A549 (cell line): ENCODE measurements at regions not wholly inside any gene's neighbourhood (a gene's known extent, or its start where the extent isn't known, plus 50 kb on each side); places are given as distances from the start of the nearest gene placed in this dataset.

ENCODE experiments used
- ATAC-seq, 2 experiments: fragments of 200-7000 bp in 1 of 2; fragments of >200 bp in 1 of 2; cut with Nextera tagmentation in 1 of 2; cut with Tn5 transposase in 1 of 2; 3 replicates each; pipeline versions ENCODE4 v1.8.0 to v1.9.1; 2018 to 2020; ENCODE audit warnings: mild to moderate bottlenecking in 1 of 2, moderate library complexity in 1 of 2
- CTCF ChIA-PET: fragments of 300-600 bp; sonication (Branson Sonifier 250); formaldehyde crosslinking; extraction: SDS; loops from one replicate; lab custom pipeline; 2021; ENCODE audit warnings: antibody characterized with exemption, inconsistent platforms; lab: Yijun Ruan, JAX
- POLR2A ChIA-PET: fragments of 350-600 bp; formaldehyde crosslinking; extraction: SDS; loops from one replicate; lab custom pipeline; 2021; ENCODE audit warnings: antibody characterized with exemption, inconsistent platforms; lab: Yijun Ruan, JAX
- DNase-seq, 2 experiments: peaks; one replicate each; pipeline versions ENCODE4 v3.0.0 to v3.0.0-alpha.2; 2011 to 2016; ENCODE audit warnings: low read depth in 1 of 2, low spot score in 1 of 2
- FAIRE-seq: peaks from 2 replicates; lab custom pipeline; 2011; peaks lifted over from hg19 to GRCh38; lab: Jason Lieb, UNC
- H3K27ac ChIP-seq, 2 experiments: fragments of >200 bp; sonication (Bioruptor Twin); formaldehyde crosslinking; 3 replicates each; pipeline ENCODE4 v1.5.1; 2016 to 2017
- H3K4me1 ChIP-seq: fragments of >200 bp; sonication (Bioruptor Twin); formaldehyde crosslinking; 3 replicates; pipeline ENCODE4 v1.6.1; 2016
- H3K4me2 ChIP-seq: fragments of >200 bp; sonication (Bioruptor Twin); formaldehyde crosslinking; 3 replicates; pipeline ENCODE4 v1.6.1; 2016
- H3K4me3 ChIP-seq: fragments of >200 bp; sonication (Bioruptor Twin); formaldehyde crosslinking; 3 replicates; pipeline ENCODE4 v1.5.1; 2016
- H3K9me3 ChIP-seq: fragments of >200 bp; sonication (Bioruptor Twin); formaldehyde crosslinking; 3 replicates; pipeline ENCODE4 v1.6.1; 2016
- ELK1 ChIP-seq: fragments of 150-350 bp; IDR thresholded peaks from 2 replicates; pipeline ENCODE4 v1.6.1; 2014; ENCODE audit warnings: low read depth, mild to moderate bottlenecking, low read length
- ESRRA ChIP-seq: fragments of 150-350 bp; IDR thresholded peaks from 2 replicates; pipeline ENCODE4 v1.6.1; 2014; ENCODE audit warnings: mild to moderate bottlenecking, low read length, borderline replicate concordance
- FOSL2 ChIP-seq, 2 experiments: fragments of 450-650 bp in 1 of 2; fragments of >200 bp in 1 of 2; sonication (Bioruptor Twin) in 1 of 2; formaldehyde crosslinking; IDR thresholded peaks; 2 replicates each; pipeline versions ENCODE4 v1.5.0 to v1.6.1; 2016 to 2020; ENCODE audit warnings: mild to moderate bottlenecking in 1 of 2, moderate library complexity in 1 of 2
- HES2 ChIP-seq: fragments of >200 bp; sonication (Bioruptor Twin); formaldehyde crosslinking; IDR thresholded peaks from 2 replicates; pipeline ENCODE4 v1.6.1; 2016
- HMGXB4 ChIP-seq: fragments of 250-450 bp; sonication (Bioruptor Pico); IDR thresholded peaks from 2 replicates; pipeline ENCODE4 v1.5.0; 2021; ENCODE audit warnings: mild to moderate bottlenecking, moderate library complexity, borderline replicate concordance
- HOXB5 ChIP-seq: fragments of 250-450 bp; sonication (Bioruptor Pico); IDR thresholded peaks from 2 replicates; pipeline ENCODE4 v1.5.0; 2020; ENCODE audit warnings: mild to moderate bottlenecking, moderate library complexity
- JUN ChIP-seq, 2 experiments: fragments of >200 bp; sonication (Bioruptor Twin); formaldehyde crosslinking; IDR thresholded peaks; 2 replicates in 1 of 2; 3 replicates in 1 of 2; pipeline ENCODE4 v1.6.1; 2016 to 2017
- KDM1A ChIP-seq: fragments of 200-600 bp; sonication (generic); IDR thresholded peaks from 2 replicates; pipeline ENCODE4 v1.6.1; 2016; ENCODE audit warnings: low read depth, mild to moderate bottlenecking
- KDM5A ChIP-seq: fragments of 200-600 bp; sonication (generic); IDR thresholded peaks from 2 replicates; pipeline ENCODE4 v1.6.1; 2016; ENCODE audit warnings: antibody characterized with exemption, mild to moderate bottlenecking
- MAFK ChIP-seq: fragments of 450-650 bp; IDR thresholded peaks from 2 replicates; pipeline ENCODE4 v1.6.1; 2014; ENCODE audit not compliant: partially characterized antibody
- MAX ChIP-seq: IDR thresholded peaks from 2 replicates; pipeline ENCODE4 v1.6.1; 2012
- MAZ ChIP-seq: fragments of 150-350 bp; IDR thresholded peaks from 2 replicates; pipeline ENCODE4 v1.6.1; 2014; ENCODE audit warnings: antibody characterized with exemption, low read depth, low read length, borderline replicate concordance
- PBX3 ChIP-seq: IDR thresholded peaks from 2 replicates; pipeline ENCODE4 v1.6.1; 2012
- RAD21 ChIP-seq, 2 experiments: fragments of >200 bp in 1 of 2; sonication (Bioruptor Twin) in 1 of 2; formaldehyde crosslinking in 1 of 2; IDR thresholded peaks in 1 of 2; conservative IDR thresholded peaks in 1 of 2; 2 replicates in 1 of 2; 3 replicates in 1 of 2; pipeline ENCODE4 v1.6.1; 2012 to 2018; ENCODE audit warnings: inconsistent platforms in 1 of 2
- REST ChIP-seq: fragments of 200-600 bp; sonication (generic); IDR thresholded peaks from 2 replicates; pipeline ENCODE4 v1.6.1; 2016; ENCODE audit warnings: antibody characterized with exemption, mild to moderate bottlenecking, moderate library complexity
- SMC3 ChIP-seq: fragments of >200 bp; sonication (Bioruptor Twin); formaldehyde crosslinking; IDR thresholded peaks from 3 replicates; pipeline ENCODE4 v1.6.1; 2018; ENCODE audit warnings: inconsistent platforms
- SREBF2 ChIP-seq: fragments of 450-650 bp; IDR thresholded peaks from 2 replicates; pipeline ENCODE4 v1.6.1; 2014; ENCODE audit warnings: mild to moderate bottlenecking, moderate library complexity
- TFCP2L1 ChIP-seq: fragments of 250-450 bp; sonication (Bioruptor Pico); IDR thresholded peaks from 2 replicates; pipeline ENCODE4 v1.5.0; 2021; ENCODE audit warnings: mild to moderate bottlenecking
- TP53 ChIP-seq: fragments of 250-450 bp; sonication (Bioruptor Pico); IDR thresholded peaks from 2 replicates; pipeline ENCODE4 v1.5.0; 2021; ENCODE audit warnings: mild to moderate bottlenecking, moderate library complexity
- USF2 ChIP-seq: fragments of 450-650 bp; IDR thresholded peaks from 2 replicates; pipeline ENCODE4 v1.6.1; 2014; ENCODE audit warnings: antibody characterized with exemption
- ZSCAN20 ChIP-seq: fragments of 250-450 bp; sonication (Bioruptor Pico); IDR thresholded peaks from 2 replicates; pipeline ENCODE4 v1.8.0; 2022; ENCODE audit warnings: mild to moderate bottlenecking, moderate library complexity
- WGBS: methylation state at CpG from one replicate; pipeline ENCODE4 v1.1.6; 2017; ENCODE audit errors: missing lambda C conversion rate; 5-methylcytosine and 5-hydroxymethylcytosine counted together

- TF ChIP-seq PBX3, result no peak
- no peak for TF ChIP-seq TP53 (CRISPR knock-in tag)
These were observed 193.9 kb downstream of the OMA1 start (continued) for GRCh38 chr1:58352476-58353092.

GRCh38 chr1:58346036-58346355 is 200.5 kb downstream of the OMA1 start:
- Histone ChIP-seq H3K9me3 (no peaks in the 10 kb centered on the region), H3K4me3 (no peak overlapping the region), H3K4me2 (no peak overlapping the region), H3K27ac (no peak overlapping the region), H3K4me1 (no peaks in the 10 kb centered on the region)
- FAIRE-seq, result no peak
- no peak for DNase-seq
- ChIA-PET CTCF (no interaction called here), POLR2A (no interaction called here)
- ATAC-seq, result no peak
- 25% methylated on average over 7 of the region's 7 CpGs for WGBS
- TF ChIP-seq JUN (IDR thresholded peaks at IDR 0.05) (no peak), KDM1A (no peak), USF2 (no peak), HMGXB4 (CRISPR knock-in tag) (no peak), KDM5A (no peak), MAZ (no peak), MAX (no peak), ESRRA (no peak), PBX3 (no peak), TFCP2L1 (CRISPR knock-in tag) (no peak), RAD21 (conservative IDR thresholded peaks at IDR 0.05 in 1 of 2, IDR thresholded peaks at IDR 0.05 in 1 of 2) (no peak), SREBF2 (no peak), FOSL2 (IDR thresholded peaks at IDR 0.05) (no peak), FOSL2 (CRISPR knock-in tag; IDR thresholded peaks at IDR 0.05) (no peak), HOXB5 (CRISPR knock-in tag) (no peak), REST (no peak), ELK1 (no peak), HES2 (no peak), ZSCAN20 (no peak), SMC3 (no peak), MAFK (no peak)
